ENCODE measurements at regions not wholly inside any gene's neighbourhood (a gene's known extent, or its start where the extent isn't known, plus 50 kb on each side); places are given as distances from the start of the nearest gene placed in this dataset.

GRCh38 chr5:107277485-107278125, 393.1 kb downstream of the EFNA5 start:
- Histone ChIP-seq H3K4me3 (no peak overlapping the region), H3K9me3 (no peaks in the 10 kb centered on the region), H3K4me1 (no peaks in the 10 kb centered on the region), H3K36me3 (no peaks in the 10 kb centered on the region), H3K27me3 (no peaks in the 10 kb centered on the region), H3K27ac (no peak overlapping the region)
- DNase-seq, result no peak
- peak in 1 of 2 donors; percentile 78 for ATAC-seq (ENCODE audit: low FRiP score in 2 of 2)
- 70 to 89% methylated on average over 5 of the region's 5 CpGs for WGBS, 2 donors
- TF ChIP-seq POLR2A (IDR thresholded peaks at IDR 0.05) (no peak), POLR2AphosphoS5 (IDR thresholded peaks at IDR 0.05) (no peak), EP300 (IDR thresholded peaks at IDR 0.05) (no peak), CTCF (IDR thresholded peaks at IDR 0.05) (no peak)

GRCh38 chr5:107275333-107275732, 395.4 kb downstream of the EFNA5 start:
- no peaks in the 10 kb centered on the region for H3K9me3 ChIP-seq
- no peaks in the 10 kb centered on the region for H3K4me1 ChIP-seq
- H3K27ac ChIP-seq, result no peak overlapping the region
- DNase-seq, result no peak
- TF ChIP-seq EP300 (IDR thresholded peaks at IDR 0.05) (no peak), CTCF (IDR thresholded peaks at IDR 0.05) (no peak), POLR2A (IDR thresholded peaks at IDR 0.05) (no peak), POLR2AphosphoS5 (IDR thresholded peaks at IDR 0.05) (no peak)
- ATAC-seq (ENCODE audit: low FRiP score in 2 of 2), result no peak
- no peaks in the 10 kb centered on the region for H3K27me3 ChIP-seq
- WGBS, 2 donors, result 0% methylated on average over 1 of the region's 1 CpG
- H3K4me3 ChIP-seq, result no peak overlapping the region
- H3K36me3 ChIP-seq, result no peaks in the 10 kb centered on the region

GRCh38 chr5:107274571-107274970, 396.2 kb downstream of the EFNA5 start:
- TF ChIP-seq CTCF (IDR thresholded peaks at IDR 0.05) (no peak), EP300 (IDR thresholded peaks at IDR 0.05) (no peak), POLR2A (IDR thresholded peaks at IDR 0.05) (no peak), POLR2AphosphoS5 (IDR thresholded peaks at IDR 0.05) (no peak)
- no peaks in the 10 kb centered on the region for H3K36me3 ChIP-seq
- H3K9me3 ChIP-seq, result no peaks in the 10 kb centered on the region
- H3K4me3 ChIP-seq, result no peak overlapping the region
- no peak for ATAC-seq (ENCODE audit: low FRiP score in 2 of 2)
- H3K27me3 ChIP-seq, result no peaks in the 10 kb centered on the region
- no peak overlapping the region for H3K27ac ChIP-seq
- WGBS, 2 donors, result 83 to 87% methylated on average over 1 of the region's 1 CpG
- DNase-seq, result no peak
- H3K4me1 ChIP-seq, result no peaks in the 10 kb centered on the region

GRCh38 chr5:107272954-107273353, 397.8 kb downstream of the EFNA5 start:
- DNase-seq (no peak), ATAC-seq (ENCODE audit: low FRiP score in 2 of 2) (no peak)
- no peak overlapping the region for H3K27ac ChIP-seq
- TF ChIP-seq POLR2AphosphoS5 (IDR thresholded peaks at IDR 0.05), result no peak
- TF ChIP-seq EP300 (IDR thresholded peaks at IDR 0.05), result no peak
- no peak for TF ChIP-seq POLR2A (IDR thresholded peaks at IDR 0.05)
- no peak for TF ChIP-seq CTCF (IDR thresholded peaks at IDR 0.05)
- no peaks in the 10 kb centered on the region for H3K27me3 ChIP-seq
- no peaks in the 10 kb centered on the region for H3K36me3 ChIP-seq
- 71 to 74% methylated on average over 4 of the region's 4 CpGs for WGBS, 2 donors
- no peak overlapping the region for H3K4me3 ChIP-seq
- no peaks in the 10 kb centered on the region for H3K4me1 ChIP-seq
- H3K9me3 ChIP-seq, result no peaks in the 10 kb centered on the region

GRCh38 chr5:107272509-107272908, 398.2 kb downstream of the EFNA5 start:
- no peak for ATAC-seq (ENCODE audit: low FRiP score in 2 of 2)
- H3K27me3 ChIP-seq, result no peaks in the 10 kb centered on the region
- WGBS, 2 donors, result 71 to 83% methylated on average over 3 of the region's 3 CpGs

More at GRCh38 chr5:107272509-107272908, 398.2 kb downstream of the EFNA5 start:
- Histone ChIP-seq H3K4me3 (no peak overlapping the region), H3K4me1 (no peaks in the 10 kb centered on the region), H3K36me3 (no peaks in the 10 kb centered on the region), H3K27ac (no peak overlapping the region), H3K9me3 (no peaks in the 10 kb centered on the region)
- no peak for DNase-seq
- TF ChIP-seq POLR2A (IDR thresholded peaks at IDR 0.05), result no peak
- no peak for TF ChIP-seq POLR2AphosphoS5 (IDR thresholded peaks at IDR 0.05)
- TF ChIP-seq CTCF (IDR thresholded peaks at IDR 0.05), result no peak
- no peak for TF ChIP-seq EP300 (IDR thresholded peaks at IDR 0.05)
